ENCODE measurements at regions not wholly inside any gene's neighbourhood (a gene's known extent, or its start where the extent isn't known, plus 50 kb on each side); places are given as distances from the start of the nearest gene placed in this dataset.
"Not testable (repeated sequence)": the region's sequence is repeated elsewhere in the genome, so short reads cannot be mapped to it uniquely, and the experiment has no call there.

DNA sequence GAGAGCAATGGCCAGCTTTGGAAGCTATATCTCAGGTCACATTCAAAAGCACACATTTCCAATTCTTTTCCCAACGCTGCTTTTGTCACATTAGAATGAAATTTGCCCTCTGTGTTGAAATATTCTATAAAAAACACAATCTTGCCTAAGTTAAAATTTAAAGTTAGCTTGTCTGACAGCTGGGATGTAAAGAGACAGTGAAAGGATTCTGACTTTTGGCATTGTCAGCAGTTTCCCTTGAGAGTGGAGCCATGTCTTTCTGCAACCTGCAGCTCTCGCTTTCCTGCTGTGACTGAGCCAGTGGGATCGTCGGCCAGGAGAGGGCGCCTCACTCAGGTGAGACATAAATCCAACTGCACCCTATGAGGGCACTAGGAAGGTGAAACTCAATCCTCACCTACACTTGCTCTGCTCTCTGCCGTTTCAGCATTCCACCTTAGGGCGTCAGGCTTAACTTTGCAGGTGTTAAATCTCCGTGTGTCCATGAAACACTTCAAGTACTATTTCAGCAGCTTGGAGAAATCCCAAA lies 537.9 kb downstream of the TUBA3C start:
- TF ChIP-seq, protein P1, sequence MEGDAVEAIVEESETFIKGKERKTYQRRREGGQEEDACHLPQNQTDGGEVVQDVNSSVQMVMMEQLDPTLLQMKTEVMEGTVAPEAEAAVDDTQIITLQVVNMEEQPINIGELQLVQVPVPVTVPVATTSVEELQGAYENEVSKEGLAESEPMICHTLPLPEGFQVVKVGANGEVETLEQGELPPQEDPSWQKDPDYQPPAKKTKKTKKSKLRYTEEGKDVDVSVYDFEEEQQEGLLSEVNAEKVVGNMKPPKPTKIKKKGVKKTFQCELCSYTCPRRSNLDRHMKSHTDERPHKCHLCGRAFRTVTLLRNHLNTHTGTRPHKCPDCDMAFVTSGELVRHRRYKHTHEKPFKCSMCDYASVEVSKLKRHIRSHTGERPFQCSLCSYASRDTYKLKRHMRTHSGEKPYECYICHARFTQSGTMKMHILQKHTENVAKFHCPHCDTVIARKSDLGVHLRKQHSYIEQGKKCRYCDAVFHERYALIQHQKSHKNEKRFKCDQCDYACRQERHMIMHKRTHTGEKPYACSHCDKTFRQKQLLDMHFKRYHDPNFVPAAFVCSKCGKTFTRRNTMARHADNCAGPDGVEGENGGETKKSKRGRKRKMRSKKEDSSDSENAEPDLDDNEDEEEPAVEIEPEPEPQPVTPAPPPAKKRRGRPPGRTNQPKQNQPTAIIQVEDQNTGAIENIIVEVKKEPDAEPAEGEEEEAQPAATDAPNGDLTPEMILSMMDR (IDR thresholded peaks at IDR 0.05; ENCODE audit: insufficient read depth, low read length): not testable (repeated sequence)
- not testable (repeated sequence) for TF ChIP-seq GABPA, POLR2AphosphoS5 (IDR thresholded peaks at IDR 0.05; ENCODE audit: low read depth)
